ENCODE measurements at regions not wholly inside any gene's neighbourhood (a gene's known extent, or its start where the extent isn't known, plus 50 kb on each side); places are given as distances from the start of the nearest gene placed in this dataset.

DNA sequence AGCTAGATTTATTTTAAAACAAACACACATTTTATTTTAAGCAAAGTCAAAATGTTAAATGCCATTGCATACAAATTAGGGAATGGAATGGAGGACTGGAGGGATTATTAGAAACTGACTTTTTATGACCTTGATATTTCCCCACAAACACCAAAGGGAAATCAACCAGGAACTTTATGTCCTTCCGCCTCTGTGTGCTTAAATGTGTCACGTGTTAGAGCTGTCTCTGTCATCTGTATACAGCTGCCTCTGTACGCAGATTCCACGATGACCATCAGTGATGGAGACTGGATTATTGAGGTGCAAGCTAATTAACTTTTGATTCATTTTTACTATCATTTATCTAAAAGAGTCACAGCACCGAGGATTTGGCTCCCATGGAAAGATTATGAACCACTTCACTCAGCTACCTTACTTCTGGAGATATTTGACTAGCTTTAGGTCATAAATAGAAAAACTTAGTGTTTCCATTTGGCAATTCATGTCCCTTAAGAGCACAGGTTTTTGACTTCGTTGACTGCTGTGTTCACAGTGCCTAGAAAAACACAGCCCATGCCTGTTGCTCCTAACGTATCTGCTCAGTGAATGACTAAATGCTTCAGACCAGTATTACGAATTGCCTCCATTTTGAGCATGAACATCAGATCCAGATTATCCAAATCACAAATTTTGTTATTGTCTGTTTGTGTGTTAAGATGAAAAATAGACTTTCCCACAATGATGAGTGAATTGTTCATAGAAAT is 1048.1 kb downstream of the MCTP2 start:
- Mint-ChIP-seq H3K9me3 (peaks cover 2% of the 10 kb centered on the region), H3K36me3 (no peaks in the 10 kb centered on the region), H3K27ac (no peak overlapping the region), H3K4me1 (no peaks in the 10 kb centered on the region), H3K4me3 (no peak overlapping the region)
- DNase-seq (ENCODE audit: low spot score in 2 of 2) (no peak), ATAC-seq (no peak)

DNA sequence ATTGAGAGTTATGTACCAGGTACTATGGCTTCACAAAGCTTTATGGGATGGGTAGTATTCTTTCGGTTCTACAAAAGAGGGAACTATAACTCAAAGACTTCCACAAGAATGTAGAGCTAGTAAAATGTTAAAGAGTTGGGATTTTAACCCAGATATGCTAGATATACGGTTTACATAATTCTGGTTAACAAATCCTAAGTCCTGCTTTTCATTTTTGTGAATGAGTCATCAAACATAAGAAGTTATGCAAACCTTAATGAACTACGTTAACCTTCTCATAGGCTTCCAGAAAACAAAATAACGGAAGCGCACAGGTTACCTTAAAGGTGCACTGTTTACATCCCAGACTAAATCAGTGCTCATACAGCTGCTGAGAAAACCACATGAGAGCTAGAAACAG is 1049.3 kb downstream of the MCTP2 start:
- H3K4me1 Mint-ChIP-seq: peaks cover 7% of the 10 kb centered on the region
- H3K9me3 Mint-ChIP-seq: no peaks in the 10 kb centered on the region
- no peaks in the 10 kb centered on the region for H3K36me3 Mint-ChIP-seq
- DNase-seq (ENCODE audit: low spot score in 2 of 2) (no peak), ATAC-seq (no peak)
- no peak overlapping the region for H3K4me3 Mint-ChIP-seq
- H3K27ac Mint-ChIP-seq: no peak overlapping the region

- no peaks in the 10 kb centered on the region for H3K36me3 Mint-ChIP-seq
- no peak overlapping the region for H3K4me3 Mint-ChIP-seq
- ATAC-seq (no peak), DNase-seq (ENCODE audit: low spot score in 2 of 2) (no peak)
- no peaks in the 10 kb centered on the region for H3K9me3 Mint-ChIP-seq
- no peak overlapping the region for H3K27ac Mint-ChIP-seq
- H3K4me1 Mint-ChIP-seq: peaks cover 7% of the 10 kb centered on the region
Measured at GRCh38 chr15:95281470-95281869, 1049.0 kb upstream of the NR2F2 start.

DNA sequence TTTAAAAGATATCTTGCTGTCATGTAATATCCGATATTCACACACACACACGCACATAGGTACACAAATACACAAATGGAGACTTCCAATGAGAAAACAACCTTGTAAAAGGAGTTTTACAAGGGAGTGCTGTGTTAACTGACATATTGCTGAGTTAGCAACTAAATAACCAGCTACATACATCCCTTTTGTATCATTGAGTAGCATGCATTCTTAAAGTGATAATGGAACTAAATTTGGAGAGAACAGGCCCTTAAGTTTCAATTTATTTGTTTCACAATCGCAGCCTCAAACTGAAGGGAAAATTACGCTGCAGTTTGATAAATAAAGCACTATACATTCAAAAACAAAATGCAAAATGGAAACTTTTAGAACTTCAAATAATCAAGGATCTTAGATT is 1046.0 kb upstream of the NR2F2 start:
- no peak overlapping the region for H3K27ac Mint-ChIP-seq
- H3K4me1 Mint-ChIP-seq: peaks cover 11% of the 10 kb centered on the region
- ATAC-seq (no peak), DNase-seq (ENCODE audit: low spot score in 2 of 2) (no peak)
- no peaks in the 10 kb centered on the region for H3K36me3 Mint-ChIP-seq
- H3K4me3 Mint-ChIP-seq: no peak overlapping the region
- H3K9me3 Mint-ChIP-seq: no peaks in the 10 kb centered on the region

- H3K4me1 Mint-ChIP-seq: peaks cover 11% of the 10 kb centered on the region
- no peak for ATAC-seq
- H3K27ac Mint-ChIP-seq: peak overlapping the region; percentile 12
Measured at GRCh38 chr15:95284933-95285421, 1045.5 kb upstream of the NR2F2 start.

DNA sequence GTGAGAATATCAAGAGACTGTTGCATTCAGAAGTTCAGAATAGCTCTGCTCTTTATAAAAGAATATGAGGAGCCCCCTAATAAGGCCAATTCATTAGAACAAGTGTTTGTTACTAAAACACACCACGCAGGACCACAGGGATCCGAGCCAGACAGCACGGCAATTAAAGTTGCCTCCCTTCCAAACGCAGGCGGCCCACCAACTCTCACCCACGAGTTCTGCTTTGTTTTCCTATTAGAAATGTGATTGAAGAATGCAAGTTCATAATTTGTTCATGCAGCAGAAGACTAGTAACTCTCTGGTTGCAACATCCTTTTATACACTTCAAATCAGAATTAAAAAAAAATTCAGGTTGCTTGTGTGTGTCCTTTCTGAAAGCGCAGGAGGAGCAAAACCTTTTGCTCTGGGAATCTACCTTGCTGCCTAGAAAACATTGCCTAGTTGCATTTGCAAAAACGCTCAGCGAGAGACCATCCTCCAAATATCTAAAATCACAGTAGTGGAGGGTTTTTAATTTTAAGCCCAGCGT is 1044.1 kb upstream of the NR2F2 start:
- ATAC-seq (no peak), DNase-seq (ENCODE audit: low spot score in 2 of 2) (no peak)
- H3K4me1 Mint-ChIP-seq: peaks cover 11% of the 10 kb centered on the region
- no peak overlapping the region for H3K27ac Mint-ChIP-seq
- no peaks in the 10 kb centered on the region for H3K9me3 Mint-ChIP-seq
- H3K36me3 Mint-ChIP-seq: no peaks in the 10 kb centered on the region
- H3K4me3 Mint-ChIP-seq: no peak overlapping the region

More at GRCh38 chr15:95284933-95285421, 1045.5 kb upstream of the NR2F2 start:
- Mint-ChIP-seq H3K9me3 (no peaks in the 10 kb centered on the region), H3K4me3 (no peak overlapping the region), H3K36me3 (no peaks in the 10 kb centered on the region)
- DNase-seq (ENCODE audit: low spot score in 2 of 2): no peak

- H3K27ac Mint-ChIP-seq: no peak overlapping the region
- no peaks in the 10 kb centered on the region for H3K9me3 Mint-ChIP-seq
- no peaks in the 10 kb centered on the region for H3K36me3 Mint-ChIP-seq
- DNase-seq (ENCODE audit: low spot score in 2 of 2) (no peak), ATAC-seq (no peak)
- peaks cover 11% of the 10 kb centered on the region for H3K4me1 Mint-ChIP-seq
- no peak overlapping the region for H3K4me3 Mint-ChIP-seq
Measured at GRCh38 chr15:95287720-95288103, 1042.8 kb upstream of the NR2F2 start.

GRCh38 chr15:95288626-95289025 is 1041.9 kb upstream of the NR2F2 start:
- H3K9me3 Mint-ChIP-seq: no peaks in the 10 kb centered on the region
- H3K36me3 Mint-ChIP-seq: no peaks in the 10 kb centered on the region
- H3K27ac Mint-ChIP-seq: no peak overlapping the region
- ATAC-seq (no peak), DNase-seq (ENCODE audit: low spot score in 2 of 2) (no peak)
- no peak overlapping the region for H3K4me3 Mint-ChIP-seq
- peaks cover 11% of the 10 kb centered on the region for H3K4me1 Mint-ChIP-seq

- ATAC-seq (no peak), DNase-seq (ENCODE audit: low spot score in 2 of 2) (no peak)
- no peaks in the 10 kb centered on the region for H3K36me3 Mint-ChIP-seq
- H3K4me1 Mint-ChIP-seq: peaks cover 5% of the 10 kb centered on the region
- no peak overlapping the region for H3K27ac Mint-ChIP-seq
- H3K9me3 Mint-ChIP-seq: no peaks in the 10 kb centered on the region
- H3K4me3 Mint-ChIP-seq: no peak overlapping the region
Measured at GRCh38 chr15:95290176-95290974, 1040.1 kb upstream of the NR2F2 start.

DNA sequence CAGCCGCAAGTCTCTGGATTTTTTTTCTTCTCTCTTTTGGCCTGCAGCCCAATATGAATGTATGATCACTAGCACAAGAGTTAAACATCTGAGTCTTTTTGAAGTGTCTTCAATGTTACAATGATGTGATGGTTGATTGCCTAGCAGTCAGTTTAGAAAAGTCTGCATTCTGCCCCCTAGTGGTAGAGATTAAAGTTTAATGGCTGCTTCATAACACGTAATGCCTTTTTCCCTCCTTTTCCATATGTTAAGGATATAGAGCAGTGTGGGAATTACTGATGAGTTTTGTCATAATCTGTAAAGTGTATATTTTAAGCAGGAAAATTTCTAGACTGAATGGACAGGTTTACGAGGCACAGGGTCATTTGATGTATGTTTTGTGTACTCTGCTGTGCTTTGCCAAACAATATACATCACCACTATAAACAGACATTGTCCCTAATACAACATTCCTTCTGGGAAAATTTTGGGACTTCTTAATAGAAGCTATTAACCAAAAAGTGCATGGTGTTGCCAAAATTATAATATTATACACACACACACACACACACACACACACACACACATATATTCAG is 1038.5 kb upstream of the NR2F2 start:
- H3K4me1 Mint-ChIP-seq: peaks cover under 1% of the 10 kb centered on the region
- no peak overlapping the region for H3K27ac Mint-ChIP-seq
- ATAC-seq (no peak), DNase-seq (ENCODE audit: low spot score in 2 of 2) (no peak)
- no peak overlapping the region for H3K4me3 Mint-ChIP-seq
- no peaks in the 10 kb centered on the region for H3K36me3 Mint-ChIP-seq
- H3K9me3 Mint-ChIP-seq: no peaks in the 10 kb centered on the region

- Mint-ChIP-seq H3K4me3 (no peak overlapping the region), H3K4me1 (no peaks in the 10 kb centered on the region), H3K27ac (no peak overlapping the region), H3K9me3 (no peaks in the 10 kb centered on the region), H3K36me3 (no peaks in the 10 kb centered on the region)
- ATAC-seq (no peak), DNase-seq (ENCODE audit: low spot score in 2 of 2) (no peak)
Measured at GRCh38 chr15:95292785-95293450, 1037.6 kb upstream of the NR2F2 start.

DNA sequence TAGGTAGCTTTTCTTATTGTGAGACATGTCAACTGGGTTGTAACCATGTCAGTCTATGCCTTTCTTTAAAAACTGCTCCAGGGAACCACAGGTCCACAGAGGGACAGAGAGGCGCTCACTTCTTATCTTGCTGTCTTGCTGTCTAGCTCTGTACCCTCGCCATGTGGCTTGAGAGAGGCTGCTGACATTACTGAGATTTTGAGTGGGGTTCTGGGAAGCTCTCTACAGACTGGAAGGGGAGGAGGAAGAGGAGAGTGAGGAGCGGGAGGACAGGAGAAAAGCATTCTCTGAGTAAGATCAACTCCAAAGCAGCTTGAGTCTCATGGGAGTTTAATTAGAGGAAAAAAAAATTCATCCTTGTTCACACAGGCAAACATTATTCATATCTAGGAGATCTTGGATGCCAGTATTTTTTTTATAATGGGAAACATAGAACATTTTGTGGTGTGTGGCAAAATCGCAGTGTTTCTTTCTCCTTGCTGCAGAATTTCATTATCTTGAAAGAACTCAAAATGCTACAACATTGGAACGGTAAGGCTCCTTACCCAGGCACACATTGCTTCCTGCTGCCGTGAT is 1037.0 kb upstream of the NR2F2 start:
- H3K9me3 Mint-ChIP-seq: no peaks in the 10 kb centered on the region
- DNase-seq (ENCODE audit: low spot score in 2 of 2): no peak
- no peak for ATAC-seq
- H3K36me3 Mint-ChIP-seq: no peaks in the 10 kb centered on the region
- H3K4me3 Mint-ChIP-seq: no peak overlapping the region
- no peak overlapping the region for H3K27ac Mint-ChIP-seq
- H3K4me1 Mint-ChIP-seq: no peaks in the 10 kb centered on the region

DNA sequence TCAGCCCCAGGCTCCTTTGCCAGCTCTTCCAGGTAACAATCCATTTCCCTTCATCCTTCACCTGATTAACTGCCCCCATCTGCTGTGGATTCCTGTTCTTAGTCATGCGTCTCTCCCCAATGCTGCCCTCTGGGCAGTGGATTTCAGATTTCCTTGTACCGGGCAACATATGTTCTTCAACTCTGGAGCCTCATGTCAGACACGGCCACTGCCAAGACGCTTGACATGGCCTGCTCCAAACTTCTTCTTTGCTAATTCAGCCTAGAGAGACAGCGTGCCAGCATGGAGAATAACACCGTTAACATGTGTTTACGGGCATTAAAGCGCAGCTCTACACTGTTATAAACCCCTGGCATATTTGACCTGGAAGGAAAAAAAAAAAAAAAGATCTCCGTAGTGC is 1035.1 kb upstream of the NR2F2 start:
- Mint-ChIP-seq H3K27ac (no peak overlapping the region), H3K4me1 (no peaks in the 10 kb centered on the region), H3K36me3 (no peaks in the 10 kb centered on the region), H3K4me3 (no peak overlapping the region), H3K9me3 (no peaks in the 10 kb centered on the region)
- no peak for DNase-seq (ENCODE audit: low spot score in 2 of 2)
- ATAC-seq: no peak

GRCh38 chr15:95295896-95296625 is 1034.4 kb upstream of the NR2F2 start:
- no peak overlapping the region for H3K4me3 Mint-ChIP-seq
- ATAC-seq (no peak), DNase-seq (ENCODE audit: low spot score in 2 of 2) (no peak)
- no peaks in the 10 kb centered on the region for H3K4me1 Mint-ChIP-seq
- H3K27ac Mint-ChIP-seq: no peak overlapping the region
- H3K9me3 Mint-ChIP-seq: no peaks in the 10 kb centered on the region
- no peaks in the 10 kb centered on the region for H3K36me3 Mint-ChIP-seq

Measured in stimulated activated effector memory CD8-positive, alpha-beta T cell treated with anti-CD3 and anti-CD28 coated beads, Interleukin-12 subunit alpha, Interleukin-12 subunit beta, amount 100 ng/mL, for 72 hours (primary cell).